SK-N-DZ (cell line): ENCODE measurements at regions not wholly inside any gene's neighbourhood (a gene's known extent, or its start where the extent isn't known, plus 50 kb on each side); places are given as distances from the start of the nearest gene placed in this dataset.

Experiments
- DNase-seq: peaks from one replicate; pipeline ENCODE4 v3.0.0-alpha.2; 2015; ENCODE audit warnings: low spot score

DNA sequence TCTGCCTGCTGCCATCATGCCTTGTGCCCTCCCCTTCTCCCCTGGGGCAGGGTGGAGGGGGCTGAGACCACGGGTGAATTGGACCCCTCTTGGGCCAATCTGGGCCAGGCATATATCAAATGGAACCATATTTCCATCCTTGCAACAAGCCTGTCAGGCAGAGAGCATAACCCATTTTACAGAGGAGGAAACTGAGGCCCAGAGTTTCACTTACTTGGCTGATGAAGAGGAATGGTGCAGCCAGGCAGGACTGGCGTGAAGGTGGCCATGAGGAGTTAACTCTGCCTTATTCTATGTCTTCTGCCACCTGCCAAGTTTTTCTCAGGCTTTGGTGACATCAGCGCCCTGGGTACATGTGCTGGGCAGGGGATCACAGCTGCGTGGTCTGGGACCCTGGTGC lies 155.5 kb upstream of the PCBD1 start:
- DNase-seq = no peak

DNA sequence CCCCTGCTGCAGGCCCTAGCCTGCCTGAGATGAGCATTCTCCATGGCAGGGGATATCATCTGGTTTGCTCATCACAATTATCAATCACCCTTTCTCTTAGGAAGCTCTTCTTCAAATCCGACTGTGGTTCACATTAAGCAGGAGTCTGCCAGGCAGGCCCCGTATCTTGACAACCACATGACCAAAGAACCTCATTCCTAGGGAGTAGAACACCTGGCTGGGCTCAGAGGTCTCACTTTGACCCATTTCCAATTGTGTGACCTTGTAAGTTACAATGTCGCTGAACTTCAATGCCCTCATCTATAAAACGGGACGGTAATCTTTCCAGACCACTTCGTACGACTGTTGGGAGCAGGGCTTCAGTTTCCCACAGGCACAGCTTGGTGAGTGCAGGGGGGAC lies 156.4 kb upstream of the PCBD1 start:
- DNase-seq = no peak

DNA sequence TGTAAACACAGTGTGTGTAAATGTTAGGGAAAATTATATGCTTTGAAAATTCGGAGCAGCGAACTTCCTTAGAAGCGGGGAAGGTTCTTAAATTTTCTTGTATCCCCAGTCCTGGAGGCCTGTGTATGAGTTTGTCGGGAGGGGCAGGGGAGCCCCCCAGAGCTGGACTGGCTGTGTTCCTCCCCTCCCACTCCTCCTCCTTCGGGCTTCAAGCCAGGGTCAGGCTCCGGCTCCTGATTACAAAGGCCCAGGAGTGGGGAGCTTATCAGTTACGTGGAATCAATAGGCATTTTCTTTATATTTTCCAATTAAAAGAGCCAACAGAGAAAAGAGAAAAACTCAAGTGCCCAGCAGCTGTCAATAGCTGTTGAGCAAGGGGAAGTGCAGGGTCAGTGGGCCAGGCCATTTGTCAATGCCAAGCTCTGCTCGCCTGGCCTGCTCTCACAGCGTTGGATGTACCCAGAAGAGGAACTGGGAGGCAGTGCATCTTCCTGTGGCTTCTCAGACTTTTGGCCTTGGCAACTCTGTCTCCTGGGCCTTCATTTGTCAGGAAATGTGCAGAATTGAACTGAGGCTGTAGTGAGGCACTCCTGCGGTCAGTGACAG lies 156.9 kb upstream of the PCBD1 start:
- DNase-seq = no peak

DNA sequence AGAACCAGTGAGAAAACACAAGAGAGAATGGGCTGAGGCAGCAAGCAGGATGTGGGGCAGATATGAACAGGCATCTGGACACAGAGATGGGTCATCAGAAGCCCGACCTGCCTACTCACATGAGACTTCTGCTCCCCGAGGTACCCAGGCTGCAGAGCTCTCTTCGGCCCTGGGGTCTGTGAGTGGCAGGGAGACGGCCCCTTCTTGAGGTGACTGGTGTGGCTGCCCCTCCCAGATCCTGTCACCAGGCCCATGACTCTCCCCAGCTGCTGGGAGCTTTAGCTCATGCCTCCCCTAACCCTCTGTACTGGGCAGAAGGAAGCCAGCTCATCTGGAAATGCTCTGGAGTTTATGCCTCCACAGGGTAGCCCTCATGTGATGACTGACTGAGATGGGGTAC lies 157.6 kb upstream of the PCBD1 start:
- no peak for DNase-seq

DNA sequence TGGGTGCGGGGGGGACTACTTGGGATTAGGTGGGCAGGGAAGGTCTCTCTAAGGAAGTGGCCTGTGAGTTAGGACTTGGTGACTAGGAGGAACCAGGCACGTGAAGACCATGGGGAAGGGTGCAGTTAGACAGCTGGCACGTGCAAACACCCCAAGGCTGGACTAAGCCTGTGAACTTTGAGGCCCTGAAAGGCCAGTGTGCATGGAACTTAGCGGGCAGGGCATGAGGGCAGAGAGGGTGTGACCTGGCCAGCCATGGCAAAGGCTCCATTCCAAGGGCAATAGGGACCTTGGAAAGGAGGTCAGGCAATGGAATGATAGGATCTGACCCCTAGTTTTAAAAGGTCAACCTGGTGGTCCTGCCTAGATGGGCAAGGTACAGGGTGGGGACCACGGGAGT lies 158.4 kb upstream of the PCBD1 start:
- DNase-seq = no peak

DNA sequence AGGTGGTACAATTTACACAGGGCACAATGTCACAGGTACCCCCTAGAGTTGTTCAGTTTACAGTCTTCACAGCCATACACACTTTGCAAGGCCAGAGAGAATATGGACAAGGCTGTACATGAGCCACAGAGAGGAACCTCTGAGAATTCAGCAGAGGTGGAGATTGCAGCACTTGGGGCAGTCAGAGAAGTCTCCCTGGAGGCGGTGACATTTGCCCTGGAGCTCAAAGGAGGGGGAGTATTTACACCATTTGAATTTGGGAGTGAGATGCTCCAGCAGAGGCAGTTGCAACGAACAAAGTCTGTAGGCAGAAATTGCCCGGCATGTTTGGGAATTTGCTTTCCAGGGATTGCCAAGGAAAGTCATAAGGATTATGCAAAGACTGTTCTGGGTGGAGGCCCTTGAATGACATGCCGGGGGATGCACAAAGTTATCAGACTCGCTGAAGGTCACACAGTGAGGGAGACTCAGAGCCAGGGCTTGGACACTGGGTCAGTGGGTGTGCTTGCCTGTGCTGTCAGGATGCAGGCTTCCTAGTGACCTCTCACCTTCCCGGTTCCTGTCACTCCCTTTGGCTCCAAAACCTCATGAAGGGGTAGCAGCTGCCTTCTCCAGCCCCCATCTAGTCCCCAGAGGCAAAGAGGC lies 160.7 kb upstream of the PCBD1 start:
- DNase-seq = no peak

DNA sequence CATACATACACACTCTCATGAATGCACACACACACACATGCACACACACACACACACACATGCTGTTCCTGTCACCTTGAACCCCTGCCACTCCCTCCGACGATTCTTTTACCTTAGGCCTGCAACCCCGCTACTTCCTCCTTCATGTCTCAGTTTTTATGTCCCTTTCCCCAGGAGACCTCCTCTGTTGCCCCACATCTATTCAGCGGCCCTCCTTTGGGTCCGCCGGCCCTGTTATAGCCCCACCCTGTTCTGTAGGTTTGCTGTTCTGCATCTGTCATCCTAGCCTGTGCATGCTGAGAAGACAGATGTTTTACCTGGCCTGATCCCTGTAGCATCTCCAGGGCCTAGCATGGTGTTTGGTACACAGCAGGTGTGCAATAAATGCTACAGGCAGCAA lies 161.6 kb upstream of the PCBD1 start:
- no peak for DNase-seq

DNA sequence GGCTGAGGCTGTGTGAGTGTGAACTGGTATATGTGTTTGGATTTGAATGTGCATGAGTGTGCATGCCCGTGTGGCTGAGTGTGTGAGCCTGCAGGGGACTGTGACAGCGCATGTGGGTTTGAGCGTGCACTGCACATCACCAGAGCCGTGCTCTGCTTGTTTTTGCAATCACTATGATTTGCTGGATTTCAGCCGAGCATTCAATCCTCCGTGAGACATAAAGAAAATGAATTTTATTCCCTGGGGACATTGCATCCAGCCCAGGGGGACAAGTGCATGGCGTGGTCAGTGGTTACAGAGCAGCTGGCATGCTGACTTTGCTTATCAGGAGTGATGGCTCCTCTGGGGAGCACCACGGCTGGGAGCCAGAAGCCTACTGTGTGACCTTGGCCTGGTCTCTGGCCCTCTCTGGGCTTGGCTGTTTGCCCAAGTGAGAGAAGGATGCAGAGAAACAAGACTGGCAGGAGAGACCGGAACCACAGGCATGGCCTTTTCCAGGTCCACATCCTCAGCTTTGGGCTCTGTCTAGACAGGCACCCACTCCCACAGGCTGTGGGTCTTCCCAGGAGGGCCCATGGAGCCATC lies 160.2 kb upstream of the UNC5B start:
- no peak for DNase-seq

DNA sequence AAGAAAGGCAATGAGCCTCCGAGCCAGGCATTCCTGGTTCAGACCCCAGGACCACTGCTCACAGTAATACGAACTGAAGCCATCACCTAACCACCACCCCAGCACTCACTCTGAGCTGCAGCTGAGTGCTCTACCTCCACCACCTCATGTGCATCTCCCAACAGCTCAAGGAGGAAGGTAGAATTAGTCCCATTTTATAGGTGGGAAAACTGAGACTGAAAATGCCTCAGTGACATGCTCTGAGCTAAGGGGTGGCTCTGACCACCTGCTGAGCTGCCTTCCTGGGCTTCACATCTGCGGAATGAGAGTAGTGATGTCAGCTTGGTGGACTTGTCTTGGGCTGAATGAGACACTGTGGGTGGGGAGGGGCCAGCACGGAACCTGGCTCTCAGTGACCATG lies 159.7 kb upstream of the UNC5B start:
- no peak for DNase-seq

DNA sequence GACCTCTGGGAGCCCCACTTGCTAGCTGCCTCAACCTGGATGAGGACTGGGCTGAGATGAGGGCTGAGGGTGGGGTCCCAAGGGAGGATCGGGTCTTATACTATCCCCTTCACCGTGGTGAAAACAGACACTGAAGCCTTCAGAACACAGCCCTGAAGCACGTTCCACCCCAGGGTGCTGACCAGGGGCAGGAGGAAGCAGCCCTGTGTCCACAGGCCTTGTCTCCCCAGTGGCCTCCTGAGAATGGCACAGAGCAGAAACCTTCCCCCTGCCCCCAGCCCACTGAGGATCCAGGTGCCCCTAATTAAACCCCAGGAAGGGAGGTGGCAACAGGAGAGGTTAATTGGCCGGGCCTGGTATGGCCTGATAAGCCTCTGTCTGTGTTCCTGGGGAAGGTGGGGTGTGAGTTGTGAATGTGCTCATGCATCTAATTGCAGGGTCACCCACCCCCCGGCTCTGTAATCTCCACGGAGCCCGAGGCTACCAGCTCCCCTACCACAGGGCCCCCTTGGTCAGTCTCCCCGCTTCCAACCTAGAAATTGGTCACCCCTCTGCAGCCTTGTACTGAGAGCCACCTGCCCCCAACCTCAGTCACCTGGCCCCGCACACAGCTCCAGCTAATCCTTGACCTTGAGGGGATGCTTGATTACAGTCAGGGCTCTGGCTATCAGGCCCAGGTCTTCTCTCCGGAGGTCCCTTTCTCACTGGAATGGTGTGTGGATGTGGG lies 159.0 kb upstream of the UNC5B start:
- no peak for DNase-seq

DNA sequence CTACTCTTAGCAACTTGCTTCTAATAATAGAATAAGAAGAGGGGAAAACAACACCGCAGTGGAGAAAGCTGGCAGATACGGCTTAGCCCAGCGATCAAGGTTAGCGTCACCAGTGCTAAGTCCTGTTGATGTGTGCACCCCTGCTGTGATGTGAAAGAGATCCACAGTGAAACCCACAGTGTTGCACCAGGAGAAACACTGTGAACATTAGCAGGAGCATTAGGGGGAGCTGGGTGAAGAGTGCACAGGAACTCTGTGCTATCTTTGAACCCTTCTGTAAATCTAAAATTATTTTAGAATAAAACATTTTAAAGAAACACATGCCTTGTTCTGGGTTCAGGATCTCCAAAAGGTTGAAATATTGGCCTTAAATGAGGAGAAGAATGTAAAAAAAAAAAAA lies 154.1 kb upstream of the UNC5B start:
- no peak for DNase-seq

DNA sequence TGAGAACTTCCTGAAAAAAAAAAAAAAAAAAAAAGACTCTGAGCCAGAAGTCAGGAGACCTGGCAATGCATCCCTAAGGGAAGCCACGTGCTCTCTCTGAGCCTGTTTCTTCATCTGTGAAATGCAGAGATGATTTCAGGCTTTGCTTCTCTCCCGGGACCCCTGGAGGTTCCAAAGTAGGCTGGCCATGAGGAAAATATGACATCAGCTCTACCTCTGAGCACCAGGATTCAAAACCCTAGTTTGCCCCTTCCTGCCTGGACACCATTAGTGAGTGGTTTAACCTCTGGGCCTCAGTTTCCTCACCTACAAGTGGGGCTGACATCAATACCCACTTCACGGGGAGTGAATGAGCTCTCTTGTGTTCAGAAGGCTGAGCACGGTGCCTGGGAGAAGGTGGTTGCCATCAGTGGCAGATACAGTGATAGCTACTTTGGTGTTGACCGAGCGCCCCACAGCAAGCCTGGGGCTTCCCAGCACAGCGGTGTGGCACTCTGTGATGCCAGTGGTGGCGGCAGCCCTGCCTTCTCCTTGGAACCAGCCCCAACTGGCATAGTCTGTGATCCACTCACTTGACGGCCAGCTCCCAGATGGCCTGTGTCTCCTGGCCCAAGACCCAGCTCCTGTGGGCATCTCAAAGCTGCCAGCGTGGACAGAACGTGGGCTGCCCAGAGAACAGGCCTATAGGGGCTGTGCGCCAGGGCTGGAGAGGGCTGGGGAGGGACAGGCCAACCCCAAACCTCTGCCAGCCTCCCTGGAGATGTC lies 153.1 kb upstream of the UNC5B start:
- no peak for DNase-seq

DNA sequence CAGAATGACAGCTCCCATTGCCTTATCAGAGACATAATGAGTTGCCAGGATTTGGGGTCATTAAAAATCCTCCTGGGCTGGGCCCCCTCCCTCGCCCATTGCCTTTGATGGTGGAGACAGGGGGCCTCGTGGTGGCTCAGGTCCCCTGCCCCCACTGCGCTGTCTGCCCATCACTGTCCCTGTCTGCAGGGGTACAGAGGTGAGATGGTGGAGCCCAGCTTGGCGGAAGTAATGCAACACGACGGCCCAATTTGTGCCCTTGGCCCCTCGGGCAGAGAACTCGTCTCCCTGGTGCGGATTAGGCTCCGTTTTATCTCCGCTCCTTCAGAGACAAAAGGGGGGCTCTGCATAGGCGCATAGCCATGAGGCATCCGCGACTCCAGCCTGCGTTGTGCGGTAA lies 152.4 kb upstream of the UNC5B start:
- no peak for DNase-seq

DNA sequence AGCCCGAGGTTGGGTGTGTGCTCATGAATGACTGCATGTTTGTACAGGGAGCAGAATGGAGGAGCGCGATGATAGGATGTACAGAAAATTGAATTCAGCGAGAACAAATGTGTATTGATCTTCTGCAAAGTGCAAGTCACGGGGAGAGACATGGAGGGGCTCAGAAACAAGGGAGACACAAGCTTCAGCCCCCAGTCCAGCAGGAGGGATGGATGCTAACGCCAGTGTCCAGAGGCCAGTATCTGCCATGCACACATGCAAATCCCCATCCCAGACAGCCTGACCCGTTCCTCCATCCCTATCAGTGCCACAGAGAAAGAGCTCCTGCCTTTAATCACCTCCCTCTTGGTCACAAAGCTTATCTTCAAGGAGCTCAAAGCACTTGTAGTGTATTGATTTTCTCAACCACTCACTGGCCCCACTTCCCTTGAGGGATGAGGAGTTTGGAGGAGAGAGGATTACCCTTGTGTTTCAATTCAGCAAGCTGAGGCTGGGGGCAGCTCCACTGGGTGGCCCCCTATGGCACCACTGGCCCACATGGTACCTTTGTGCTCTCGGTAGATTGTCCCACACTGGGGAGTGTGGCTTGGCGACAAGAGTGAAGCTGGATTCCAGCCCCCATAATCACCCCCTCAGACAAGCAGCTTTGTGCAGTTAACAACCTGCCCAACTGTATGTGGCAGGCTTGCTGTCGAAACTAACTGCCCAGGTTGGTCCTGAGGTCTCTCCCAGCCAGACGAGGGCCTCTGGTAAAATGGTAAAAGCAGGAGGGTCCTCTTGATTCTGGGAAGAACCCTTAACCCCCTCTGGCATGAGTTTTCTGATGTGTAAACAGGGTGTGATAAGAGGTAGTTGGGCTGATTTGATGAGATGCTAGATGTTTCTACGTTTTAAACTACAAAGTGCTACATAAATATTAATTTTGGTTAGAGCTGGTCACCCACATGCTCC lies 151.6 kb upstream of the UNC5B start:
- DNase-seq = no peak

DNA sequence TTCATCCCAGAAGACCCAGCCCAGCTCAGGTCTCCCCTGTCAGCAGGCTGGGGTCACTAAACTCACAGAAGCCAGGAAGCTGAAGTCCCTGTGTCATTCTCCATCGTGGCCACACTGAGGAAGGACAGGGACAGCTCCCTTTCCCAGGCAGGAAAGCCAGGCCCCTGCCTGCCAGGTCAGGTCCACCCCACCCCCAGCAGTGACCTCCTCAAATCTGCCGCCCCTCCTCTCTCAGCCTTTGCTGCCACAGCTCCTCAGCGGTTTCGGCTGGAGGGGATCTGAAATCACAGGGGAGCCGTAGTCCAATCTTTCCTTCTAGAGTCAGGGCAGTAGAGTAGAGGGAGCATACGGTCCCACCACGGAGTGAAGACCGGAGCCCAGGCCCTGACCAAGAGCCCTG lies 150.9 kb upstream of the UNC5B start:
- DNase-seq = no peak

DNA sequence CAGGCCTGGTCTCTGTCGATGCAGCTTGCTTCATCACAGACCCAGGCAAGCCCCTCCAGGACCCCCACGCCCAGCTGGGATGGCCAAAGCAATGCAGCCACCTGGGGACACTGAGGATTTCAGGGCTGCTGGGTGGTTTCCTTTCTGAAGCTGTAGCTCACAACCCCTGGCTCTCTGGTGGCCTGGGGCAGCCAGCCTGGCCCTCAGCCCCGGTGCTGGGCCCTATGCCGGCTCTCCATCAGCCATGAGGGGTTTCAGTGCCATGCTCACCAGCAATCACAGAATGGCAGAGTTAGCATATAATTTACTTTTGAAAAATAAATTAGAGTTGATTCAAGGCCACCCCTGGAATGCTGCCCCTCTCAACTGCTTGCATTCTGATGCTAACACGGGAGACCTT lies 150.2 kb upstream of the UNC5B start:
- no peak for DNase-seq

DNA sequence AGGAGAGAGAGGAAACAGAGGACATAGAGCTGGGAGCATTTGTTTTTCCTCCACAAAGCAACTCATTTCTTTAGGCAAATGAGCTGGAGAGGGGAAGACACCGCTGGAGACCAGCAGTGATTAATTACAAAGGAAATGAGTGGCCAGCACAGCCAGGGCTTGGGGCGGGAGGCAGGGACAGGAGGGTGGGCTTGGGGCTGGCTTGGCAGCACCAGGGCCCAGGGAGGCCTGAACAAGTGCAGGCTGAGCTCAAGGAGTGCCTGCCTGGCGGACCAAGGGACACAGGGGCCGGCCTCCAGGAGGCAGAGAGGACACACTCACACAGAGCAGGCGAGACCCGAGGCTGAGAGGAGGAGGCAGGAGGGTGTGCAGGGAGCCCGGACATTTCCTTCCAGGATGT lies 149.0 kb upstream of the UNC5B start:
- DNase-seq = no peak

DNA sequence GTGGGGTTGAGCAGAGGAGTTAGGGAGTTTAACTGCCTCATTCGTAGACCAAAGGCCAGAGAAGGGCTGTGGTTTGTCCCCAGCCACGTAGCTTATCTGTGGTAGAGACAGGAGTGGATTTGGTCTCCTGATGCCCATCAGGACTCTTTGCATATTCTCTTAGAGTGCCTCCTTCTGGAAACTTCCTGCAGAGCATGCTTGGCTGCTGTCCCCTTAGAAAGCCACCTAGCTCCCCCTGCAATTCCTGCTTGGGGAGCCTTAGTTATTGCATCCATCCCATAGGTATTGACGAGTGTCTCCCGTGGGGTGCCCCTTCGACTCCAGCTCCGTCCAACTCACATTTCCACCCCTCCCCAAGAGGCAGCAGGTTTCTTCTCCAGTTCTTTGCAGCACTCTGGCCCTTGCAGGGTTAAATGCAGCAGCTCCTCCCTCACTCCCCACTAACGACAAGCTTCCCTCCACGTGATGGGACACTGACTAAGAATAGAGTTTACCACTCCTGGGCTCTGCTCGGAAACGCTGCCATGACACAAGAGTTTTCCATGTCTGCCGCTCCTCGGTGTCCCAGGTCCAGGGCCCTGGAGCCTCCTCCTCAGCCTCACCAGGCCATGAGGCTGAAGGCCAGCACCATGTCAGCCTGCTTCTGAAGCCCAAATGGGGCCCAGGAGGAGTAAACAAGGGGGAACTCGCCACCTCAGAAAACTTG lies 147.8 kb upstream of the UNC5B start:
- DNase-seq = no peak

DNA sequence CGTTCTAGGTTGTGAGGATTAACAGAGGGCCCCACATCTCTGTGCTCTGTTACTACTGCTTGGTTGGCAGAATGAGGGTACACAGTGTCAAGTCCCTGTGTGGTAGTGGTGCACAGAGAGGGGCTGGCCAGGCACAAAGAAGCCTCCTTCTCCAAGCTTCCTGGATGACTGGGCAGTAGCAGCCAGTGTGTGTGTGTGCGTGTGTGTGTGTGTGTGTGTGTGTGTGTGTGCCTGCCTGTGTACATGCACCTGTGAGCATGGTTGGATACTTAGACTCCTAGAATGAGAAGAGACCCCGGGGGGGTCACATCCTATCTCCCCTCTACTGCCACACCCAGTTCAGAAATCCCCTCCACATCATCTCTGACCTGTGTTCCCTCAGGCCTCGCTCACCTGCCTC lies 146.7 kb upstream of the UNC5B start:
- DNase-seq = no peak

DNA sequence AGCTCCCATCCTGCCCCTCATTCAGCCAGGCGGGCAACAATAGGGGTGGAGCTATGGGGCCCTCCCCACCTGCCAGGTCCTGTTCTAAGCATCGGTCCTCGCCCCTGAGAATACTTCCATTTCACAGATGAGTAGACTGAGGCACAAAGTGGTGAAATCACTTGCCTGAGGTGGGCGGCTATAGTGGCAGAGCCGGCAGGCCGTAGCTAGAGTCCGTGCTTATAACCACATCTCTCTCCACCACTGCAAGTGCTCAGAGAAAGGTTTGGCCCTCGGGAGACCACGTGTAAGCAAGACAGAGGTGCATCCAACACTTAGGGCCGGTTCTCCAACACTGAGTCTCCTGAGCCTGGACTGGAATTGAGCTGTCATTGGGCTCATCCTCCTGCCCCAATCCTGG lies 145.8 kb upstream of the UNC5B start:
- DNase-seq = no peak
